ENCODE measurements at regions not wholly inside any gene's neighbourhood (a gene's known extent, or its start where the extent isn't known, plus 50 kb on each side); places are given as distances from the start of the nearest gene placed in this dataset.

GRCh38 chr20:50412069-50412468 lies 98.1 kb upstream of the PTPN1 start:
- H3K9me2 ChIP-seq (replicated peaks; ENCODE audit: low read depth, low read length) = no peaks in the 10 kb centered on the region
- TF ChIP-seq, protein P1, sequence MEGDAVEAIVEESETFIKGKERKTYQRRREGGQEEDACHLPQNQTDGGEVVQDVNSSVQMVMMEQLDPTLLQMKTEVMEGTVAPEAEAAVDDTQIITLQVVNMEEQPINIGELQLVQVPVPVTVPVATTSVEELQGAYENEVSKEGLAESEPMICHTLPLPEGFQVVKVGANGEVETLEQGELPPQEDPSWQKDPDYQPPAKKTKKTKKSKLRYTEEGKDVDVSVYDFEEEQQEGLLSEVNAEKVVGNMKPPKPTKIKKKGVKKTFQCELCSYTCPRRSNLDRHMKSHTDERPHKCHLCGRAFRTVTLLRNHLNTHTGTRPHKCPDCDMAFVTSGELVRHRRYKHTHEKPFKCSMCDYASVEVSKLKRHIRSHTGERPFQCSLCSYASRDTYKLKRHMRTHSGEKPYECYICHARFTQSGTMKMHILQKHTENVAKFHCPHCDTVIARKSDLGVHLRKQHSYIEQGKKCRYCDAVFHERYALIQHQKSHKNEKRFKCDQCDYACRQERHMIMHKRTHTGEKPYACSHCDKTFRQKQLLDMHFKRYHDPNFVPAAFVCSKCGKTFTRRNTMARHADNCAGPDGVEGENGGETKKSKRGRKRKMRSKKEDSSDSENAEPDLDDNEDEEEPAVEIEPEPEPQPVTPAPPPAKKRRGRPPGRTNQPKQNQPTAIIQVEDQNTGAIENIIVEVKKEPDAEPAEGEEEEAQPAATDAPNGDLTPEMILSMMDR (conservative IDR thresholded peaks at IDR 0.05; ENCODE audit: low read length) = no peak
- TF ChIP-seq EZH2phosphoT487 (IDR thresholded peaks at IDR 0.05; ENCODE audit: borderline replicate concordance) = no peak
- no peak overlapping the region for H2AFZ ChIP-seq (ENCODE audit: low read length)
- no peak overlapping the region for H3K4me2 ChIP-seq (ENCODE audit: low read depth, low read length, poor library complexity, severe bottlenecking)
- no peak overlapping the region for H3K9ac ChIP-seq (ENCODE audit: low read depth, low read length, poor library complexity, severe bottlenecking)
- H3K4me1 ChIP-seq (ENCODE audit: insufficient read depth, low read length, poor library complexity, severe bottlenecking) = no peaks in the 10 kb centered on the region
- H3F3A ChIP-seq (ENCODE audit: low read depth) = no peaks in the 10 kb centered on the region
- no peaks in the 10 kb centered on the region for H3K36me3 ChIP-seq (ENCODE audit: insufficient read depth, low read length)
- no peaks in the 10 kb centered on the region for H3K79me2 ChIP-seq (ENCODE audit: insufficient read depth, low read length)
- H3K9me3 ChIP-seq (ENCODE audit: insufficient read depth, low read depth, low read length) = no peaks in the 10 kb centered on the region
- no peak overlapping the region for H3K4me3 ChIP-seq (ENCODE audit: low read length, poor library complexity, severe bottlenecking)
- H4K20me1 ChIP-seq (ENCODE audit: insufficient read depth, low read length, poor library complexity, severe bottlenecking) = no peaks in the 10 kb centered on the region
- H3K27me3 ChIP-seq (ENCODE audit: insufficient read depth, low read length, poor library complexity, severe bottlenecking) = no peaks in the 10 kb centered on the region

DNA sequence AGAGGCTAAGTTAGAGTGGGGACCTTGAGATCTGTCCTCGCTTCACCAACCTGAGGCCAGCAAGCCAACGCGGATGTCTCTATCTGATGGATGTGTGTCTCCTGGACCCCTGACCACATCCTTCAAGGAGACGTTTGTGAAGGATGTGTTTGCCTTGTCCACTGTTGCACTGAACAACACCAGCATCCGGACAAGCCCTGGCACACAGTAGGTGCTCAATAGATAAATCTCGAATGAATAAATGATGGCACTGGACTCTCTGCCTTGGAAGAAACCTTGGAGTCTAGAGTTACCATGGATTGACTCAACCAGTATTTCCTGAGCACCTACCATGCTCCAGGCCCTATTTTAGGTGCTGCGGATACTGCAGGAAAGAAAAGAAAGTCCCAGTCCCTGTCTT lies 97.7 kb upstream of the PTPN1 start:
- no peaks in the 10 kb centered on the region for H3K27me3 ChIP-seq (ENCODE audit: insufficient read depth, low read length, poor library complexity, severe bottlenecking)
- H3K9me2 ChIP-seq (replicated peaks; ENCODE audit: low read depth, low read length) = no peaks in the 10 kb centered on the region
- H3K4me3 ChIP-seq (ENCODE audit: low read length, poor library complexity, severe bottlenecking) = no peak overlapping the region
- H3K4me2 ChIP-seq (ENCODE audit: low read depth, low read length, poor library complexity, severe bottlenecking) = no peak overlapping the region
- H3F3A ChIP-seq (ENCODE audit: low read depth) = no peaks in the 10 kb centered on the region
- H2AFZ ChIP-seq (ENCODE audit: low read length) = no peak overlapping the region
- no peak for TF ChIP-seq EZH2phosphoT487 (IDR thresholded peaks at IDR 0.05; ENCODE audit: borderline replicate concordance)
- TF ChIP-seq, protein P1 (conservative IDR thresholded peaks at IDR 0.05; ENCODE audit: low read length) = no peak
- no peak overlapping the region for H3K9ac ChIP-seq (ENCODE audit: low read depth, low read length, poor library complexity, severe bottlenecking)
- no peaks in the 10 kb centered on the region for H3K36me3 ChIP-seq (ENCODE audit: insufficient read depth, low read length)
- no peaks in the 10 kb centered on the region for H3K9me3 ChIP-seq (ENCODE audit: insufficient read depth, low read depth, low read length)
- H3K79me2 ChIP-seq (ENCODE audit: insufficient read depth, low read length) = no peaks in the 10 kb centered on the region
- no peaks in the 10 kb centered on the region for H3K4me1 ChIP-seq (ENCODE audit: insufficient read depth, low read length, poor library complexity, severe bottlenecking)
- H4K20me1 ChIP-seq (ENCODE audit: insufficient read depth, low read length, poor library complexity, severe bottlenecking) = no peaks in the 10 kb centered on the region

DNA sequence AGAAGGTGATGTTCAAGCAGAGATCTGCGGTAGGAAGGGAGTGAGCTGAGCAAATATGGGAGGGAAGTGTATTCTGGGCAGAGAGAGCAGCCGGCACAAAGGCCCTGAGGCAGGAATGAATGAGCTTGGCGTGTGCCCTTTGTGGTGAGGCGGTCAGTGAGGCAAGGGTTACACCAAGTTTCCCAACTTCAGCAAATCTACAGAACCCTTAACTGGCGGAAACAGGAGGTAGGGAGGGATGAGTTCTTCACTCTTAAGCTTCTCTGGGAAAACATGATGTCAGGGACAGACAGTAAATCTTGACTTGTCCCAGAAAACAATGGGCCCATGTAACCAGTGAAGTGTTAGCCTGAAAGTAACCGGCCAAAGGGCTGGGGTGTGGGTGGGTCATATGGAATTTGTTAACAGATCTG lies 97.1 kb upstream of the PTPN1 start:
- H3K79me2 ChIP-seq (ENCODE audit: insufficient read depth, low read length) = no peaks in the 10 kb centered on the region
- H3K9me2 ChIP-seq (replicated peaks; ENCODE audit: low read depth, low read length) = no peaks in the 10 kb centered on the region
- H3K36me3 ChIP-seq (ENCODE audit: insufficient read depth, low read length) = no peaks in the 10 kb centered on the region
- no peaks in the 10 kb centered on the region for H3K27me3 ChIP-seq (ENCODE audit: insufficient read depth, low read length, poor library complexity, severe bottlenecking)
- TF ChIP-seq EZH2phosphoT487 (IDR thresholded peaks at IDR 0.05; ENCODE audit: borderline replicate concordance) = no peak
- TF ChIP-seq, protein P1 (conservative IDR thresholded peaks at IDR 0.05; ENCODE audit: low read length) = no peak
- H3K4me2 ChIP-seq (ENCODE audit: low read depth, low read length, poor library complexity, severe bottlenecking) = no peak overlapping the region
- H3K4me1 ChIP-seq (ENCODE audit: insufficient read depth, low read length, poor library complexity, severe bottlenecking) = no peaks in the 10 kb centered on the region
- no peaks in the 10 kb centered on the region for H4K20me1 ChIP-seq (ENCODE audit: insufficient read depth, low read length, poor library complexity, severe bottlenecking)
- no peak overlapping the region for H2AFZ ChIP-seq (ENCODE audit: low read length)
- H3K9ac ChIP-seq (ENCODE audit: low read depth, low read length, poor library complexity, severe bottlenecking) = no peak overlapping the region
- no peak overlapping the region for H3K4me3 ChIP-seq (ENCODE audit: low read length, poor library complexity, severe bottlenecking)
- H3F3A ChIP-seq (ENCODE audit: low read depth) = no peaks in the 10 kb centered on the region
- H3K9me3 ChIP-seq (ENCODE audit: insufficient read depth, low read depth, low read length) = no peaks in the 10 kb centered on the region

All from Loucy (cell line).